Panc1 (cell line): ENCODE measurements at regions not wholly inside any gene's neighbourhood (a gene's known extent, or its start where the extent isn't known, plus 50 kb on each side); places are given as distances from the start of the nearest gene placed in this dataset.

Experiments used
- ATAC-seq: fragments of 200-7000 bp; cut with Tn5 transposase; 2 replicates; pipeline ENCODE4 v1.9.1; 2020; ENCODE audit warnings: mild to moderate bottlenecking, moderate library complexity
- BruUV-seq: library from RNA; stranded (reverse); fragments of 400-500 nt; replicated peaks from 2 replicates; lab custom pipeline; 2021; lab: Mats Ljungman, UMichigan
- CTCF ChIA-PET: fragments of 300-600 bp; sonication (Branson Sonifier 250); formaldehyde crosslinking; loops from one replicate; lab custom pipeline; 2022; ENCODE audit warnings: antibody characterized with exemption; lab: Charles Lee
- POLR2A ChIA-PET: fragments of 300-600 bp; sonication (Branson Sonifier 250); formaldehyde crosslinking; loops from one replicate; lab custom pipeline; 2022; ENCODE audit warnings: antibody characterized with exemption; lab: Charles Lee
- DNase-seq: peaks from one replicate; pipeline ENCODE4 v3.0.0-alpha.2; 2010; ENCODE audit warnings: low read depth, low spot score
- H3K27ac ChIP-seq: 2 replicates; pipeline ENCODE4 v1.5.1; 2011; ENCODE audit warnings: mild to moderate bottlenecking, low read length, inconsistent platforms
- H3K27me3 ChIP-seq: fragments of 200-500 bp; sonication (Bioruptor generic); 2 replicates; pipeline ENCODE4 v1.6.0; 2014; ENCODE audit warnings: low read length, inconsistent platforms; ENCODE audit not compliant: control insufficient read depth, insufficient read depth
- H3K36me3 ChIP-seq: fragments of 200-500 bp; sonication (Bioruptor generic); 2 replicates; pipeline ENCODE4 v1.5.1; 2014; ENCODE audit warnings: inconsistent platforms, mild to moderate bottlenecking, low read length, moderate library complexity; ENCODE audit not compliant: control insufficient read depth, insufficient read depth
- H3K4me1 ChIP-seq: 2 replicates; pipeline ENCODE4 v1.5.1; 2011; ENCODE audit warnings: inconsistent platforms, mild to moderate bottlenecking, low read length, moderate library complexity; ENCODE audit not compliant: control insufficient read depth, insufficient read depth
- H3K4me3 ChIP-seq, 2 experiments: 2 replicates each; pipeline ENCODE4 v1.5.1; 2011 to 2012; ENCODE audit warnings: low read depth in 2 of 2, low read length in 2 of 2, mild to moderate bottlenecking in 2 of 2, inconsistent platforms in 1 of 2, moderate library complexity in 1 of 2
- H3K9me3 ChIP-seq: fragments of 200-500 bp; sonication (Bioruptor generic); 2 replicates; pipeline ENCODE4 v1.5.1; 2014; ENCODE audit warnings: low read depth, mild to moderate bottlenecking, inconsistent platforms, low read length, moderate library complexity; ENCODE audit not compliant: control insufficient read depth, insufficient read depth
- CTCF ChIP-seq: fragments of 450-650 bp; IDR thresholded peaks from 2 replicates; pipeline ENCODE4 v1.5.1; 2017; ENCODE audit warnings: mild to moderate bottlenecking
- POLR2AphosphoS5 ChIP-seq: IDR thresholded peaks from 2 replicates; pipeline ENCODE4 v1.6.1; 2012; ENCODE audit warnings: mild to moderate bottlenecking, low read depth, low read length, moderate library complexity
- SIN3A ChIP-seq: IDR thresholded peaks from 2 replicates; pipeline ENCODE4 v1.6.1; 2012; ENCODE audit warnings: low read depth, mild to moderate bottlenecking, low read length, moderate library complexity, borderline replicate concordance; ENCODE audit not compliant: insufficient read depth
- TCF7L2 ChIP-seq: IDR thresholded peaks from 2 replicates; pipeline ENCODE4 v1.6.1; 2011; ENCODE audit warnings: mild to moderate bottlenecking, low read depth, low read length, inconsistent platforms
- in situ Hi-C: cut with HindIII; loops from 2 replicates; pipeline ENCODE4 v1.10.0; 2016; ENCODE audit warnings: low sequenced_read_pairs, low pct_unique_long_range_greater_than_20kb
- intact Hi-C: fragments of 100-400 bp; cut with micrococcal nuclease; formaldehyde crosslinking; loops from one replicate; pipeline ENCODE4 v1.10.0; 2022; ENCODE audit not compliant: unreplicated experiment
- TF ChIP-seq, protein P1 (sequence below), 2 experiments: IDR thresholded peaks; 2 replicates each; pipeline ENCODE4 v1.6.1; 2011 to 2012; ENCODE audit warnings: low read depth in 2 of 2, control low read depth in 1 of 2, low read length in 1 of 2, mild to moderate bottlenecking in 1 of 2, moderate library complexity in 1 of 2; ENCODE audit not compliant: insufficient read depth in 1 of 2

GRCh38 chr15:35311615-35312014 lies 226.5 kb upstream of the NANOGP8 start:
- no peaks in the 10 kb centered on the region for H3K36me3 ChIP-seq
- ATAC-seq (no peak), DNase-seq (no peak)
- no peak overlapping the region for H3K4me3 ChIP-seq
- no peak overlapping the region for H3K27ac ChIP-seq
- no peak for TF ChIP-seq SIN3A
- no peak for TF ChIP-seq POLR2AphosphoS5
- TF ChIP-seq, protein P1, sequence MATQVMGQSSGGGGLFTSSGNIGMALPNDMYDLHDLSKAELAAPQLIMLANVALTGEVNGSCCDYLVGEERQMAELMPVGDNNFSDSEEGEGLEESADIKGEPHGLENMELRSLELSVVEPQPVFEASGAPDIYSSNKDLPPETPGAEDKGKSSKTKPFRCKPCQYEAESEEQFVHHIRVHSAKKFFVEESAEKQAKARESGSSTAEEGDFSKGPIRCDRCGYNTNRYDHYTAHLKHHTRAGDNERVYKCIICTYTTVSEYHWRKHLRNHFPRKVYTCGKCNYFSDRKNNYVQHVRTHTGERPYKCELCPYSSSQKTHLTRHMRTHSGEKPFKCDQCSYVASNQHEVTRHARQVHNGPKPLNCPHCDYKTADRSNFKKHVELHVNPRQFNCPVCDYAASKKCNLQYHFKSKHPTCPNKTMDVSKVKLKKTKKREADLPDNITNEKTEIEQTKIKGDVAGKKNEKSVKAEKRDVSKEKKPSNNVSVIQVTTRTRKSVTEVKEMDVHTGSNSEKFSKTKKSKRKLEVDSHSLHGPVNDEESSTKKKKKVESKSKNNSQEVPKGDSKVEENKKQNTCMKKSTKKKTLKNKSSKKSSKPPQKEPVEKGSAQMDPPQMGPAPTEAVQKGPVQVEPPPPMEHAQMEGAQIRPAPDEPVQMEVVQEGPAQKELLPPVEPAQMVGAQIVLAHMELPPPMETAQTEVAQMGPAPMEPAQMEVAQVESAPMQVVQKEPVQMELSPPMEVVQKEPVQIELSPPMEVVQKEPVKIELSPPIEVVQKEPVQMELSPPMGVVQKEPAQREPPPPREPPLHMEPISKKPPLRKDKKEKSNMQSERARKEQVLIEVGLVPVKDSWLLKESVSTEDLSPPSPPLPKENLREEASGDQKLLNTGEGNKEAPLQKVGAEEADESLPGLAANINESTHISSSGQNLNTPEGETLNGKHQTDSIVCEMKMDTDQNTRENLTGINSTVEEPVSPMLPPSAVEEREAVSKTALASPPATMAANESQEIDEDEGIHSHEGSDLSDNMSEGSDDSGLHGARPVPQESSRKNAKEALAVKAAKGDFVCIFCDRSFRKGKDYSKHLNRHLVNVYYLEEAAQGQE (IDR thresholded peaks at IDR 0.05; ENCODE audit: insufficient read depth in 1 of 2, low read depth in 2 of 2, low read length in 1 of 2) = no peak
- TF ChIP-seq CTCF = no peak
- no peak for TF ChIP-seq TCF7L2
- no peaks in the 10 kb centered on the region for H3K27me3 ChIP-seq
- POLR2A ChIA-PET = no interaction called here
- in situ Hi-C loops (no loop called here), intact Hi-C loops (no loop called here)
- BruUV-seq = no TSS peak
- CTCF ChIA-PET = interaction anchor here (0.6 to 0.7 kb wide), 3 partner anchors 8 to 1648 kb away, joined by 4 to 10 read pairs (median 6); no protein-coding TSS in a partner anchor
- H3K9me3 ChIP-seq = no peaks in the 10 kb centered on the region
- H3K4me1 ChIP-seq = peaks cover 6% of the 10 kb centered on the region

GRCh38 chr15:35309886-35310285 lies 224.8 kb upstream of the NANOGP8 start:
- CTCF ChIA-PET = no interaction called here
- Histone ChIP-seq H3K4me3 (no peak overlapping the region), H3K27me3 (no peaks in the 10 kb centered on the region), H3K9me3 (no peaks in the 10 kb centered on the region), H3K4me1 (peaks cover 10% of the 10 kb centered on the region), H3K27ac (peak overlapping the region; percentile 26; the same call in 1 of the 2 replicates), H3K36me3 (no peaks in the 10 kb centered on the region)
- DNase-seq (no peak), ATAC-seq (no peak)
- no TSS peak for BruUV-seq
- intact Hi-C loops (no loop called here), in situ Hi-C loops (no loop called here)
- no peak for TF ChIP-seq SIN3A
- no peak for TF ChIP-seq CTCF
- no peak for TF ChIP-seq TCF7L2
- TF ChIP-seq POLR2AphosphoS5 = no peak
- TF ChIP-seq, protein P1 (IDR thresholded peaks at IDR 0.05; ENCODE audit: insufficient read depth in 1 of 2, low read depth in 2 of 2, low read length in 1 of 2) = no peak
- POLR2A ChIA-PET = no interaction called here
